ENCODE measurements at regions not wholly inside any gene's neighbourhood (a gene's known extent, or its start where the extent isn't known, plus 50 kb on each side); places are given as distances from the start of the nearest gene placed in this dataset.
"Not testable (repeated sequence)": the region's sequence is repeated elsewhere in the genome, so short reads cannot be mapped to it uniquely, and the experiment has no call there.

GRCh38 chr11:44387825-44388224 lies 77.9 kb upstream of the ALX4 start:
- H3K4me3 ChIP-seq, result no peak overlapping the region
- H3K36me3 ChIP-seq (ENCODE audit: low read depth), result no peaks in the 10 kb centered on the region
- H3K4me1 ChIP-seq (ENCODE audit: low read depth), result no peaks in the 10 kb centered on the region
- TF ChIP-seq CTCF (IDR thresholded peaks at IDR 0.05), result no peak
- no peak for DNase-seq
- no peak for ATAC-seq
- intact Hi-C loops (cut with DNase I, micrococcal nuclease), result no loop called here
- no peaks in the 10 kb centered on the region for H3K9me3 ChIP-seq

- H3K9me3 ChIP-seq, result no peaks in the 10 kb centered on the region
- no peak for ATAC-seq
- H3K4me1 ChIP-seq (ENCODE audit: low read depth), result no peaks in the 10 kb centered on the region
- no peak overlapping the region for H3K4me3 ChIP-seq
- DNase-seq, result no peak
- intact Hi-C loops (cut with DNase I, micrococcal nuclease), result no loop called here
- no peak for TF ChIP-seq CTCF (IDR thresholded peaks at IDR 0.05)
- no peaks in the 10 kb centered on the region for H3K36me3 ChIP-seq (ENCODE audit: low read depth)
Observed at GRCh38 chr11:44388828-44389657, 79.1 kb upstream of the ALX4 start.

GRCh38 chr11:44389963-44390605 lies 80.1 kb upstream of the ALX4 start:
- ATAC-seq, result no peak
- Histone ChIP-seq H3K4me3 (no peak overlapping the region), H3K9me3 (no peaks in the 10 kb centered on the region), H3K4me1 (ENCODE audit: low read depth) (no peaks in the 10 kb centered on the region), H3K36me3 (ENCODE audit: low read depth) (no peaks in the 10 kb centered on the region)
- intact Hi-C loops (cut with DNase I, micrococcal nuclease), result no loop called here
- DNase-seq, result no peak
- no peak for TF ChIP-seq CTCF (IDR thresholded peaks at IDR 0.05)

GRCh38 chr11:44391004-44391403 lies 81.1 kb upstream of the ALX4 start:
- ATAC-seq; intact Hi-C loops (cut with DNase I, micrococcal nuclease); H3K36me3 ChIP-seq (ENCODE audit: low read depth); DNase-seq; H3K9me3 ChIP-seq; H3K4me1 ChIP-seq (ENCODE audit: low read depth); H3K4me3 ChIP-seq: not testable (repeated sequence)

GRCh38 chr11:44396746-44397145 lies 86.8 kb upstream of the ALX4 start:
- intact Hi-C loops (cut with DNase I, micrococcal nuclease); ATAC-seq; H3K36me3 ChIP-seq (ENCODE audit: low read depth): not testable (repeated sequence)

GRCh38 chr11:44397586-44398178 lies 87.7 kb upstream of the ALX4 start:
- ATAC-seq (no peak), DNase-seq (no peak)
- H3K9me3 ChIP-seq, result no peaks in the 10 kb centered on the region
- no peaks in the 10 kb centered on the region for H3K4me1 ChIP-seq (ENCODE audit: low read depth)
- no peak overlapping the region for H3K4me3 ChIP-seq
- H3K36me3 ChIP-seq (ENCODE audit: low read depth), result no peaks in the 10 kb centered on the region
- intact Hi-C loops (cut with DNase I, micrococcal nuclease), result no loop called here
- TF ChIP-seq CTCF (IDR thresholded peaks at IDR 0.05), result no peak

More at GRCh38 chr11:44396746-44397145, 86.8 kb upstream of the ALX4 start:
- not testable (repeated sequence) for DNase-seq; H3K4me1 ChIP-seq (ENCODE audit: low read depth); H3K4me3 ChIP-seq; H3K9me3 ChIP-seq

Data from mucosa of descending colon (tissue), 3 donors.